ENCODE measurements at regions not wholly inside any gene's neighbourhood (a gene's known extent, or its start where the extent isn't known, plus 50 kb on each side); places are given as distances from the start of the nearest gene placed in this dataset.

DNA sequence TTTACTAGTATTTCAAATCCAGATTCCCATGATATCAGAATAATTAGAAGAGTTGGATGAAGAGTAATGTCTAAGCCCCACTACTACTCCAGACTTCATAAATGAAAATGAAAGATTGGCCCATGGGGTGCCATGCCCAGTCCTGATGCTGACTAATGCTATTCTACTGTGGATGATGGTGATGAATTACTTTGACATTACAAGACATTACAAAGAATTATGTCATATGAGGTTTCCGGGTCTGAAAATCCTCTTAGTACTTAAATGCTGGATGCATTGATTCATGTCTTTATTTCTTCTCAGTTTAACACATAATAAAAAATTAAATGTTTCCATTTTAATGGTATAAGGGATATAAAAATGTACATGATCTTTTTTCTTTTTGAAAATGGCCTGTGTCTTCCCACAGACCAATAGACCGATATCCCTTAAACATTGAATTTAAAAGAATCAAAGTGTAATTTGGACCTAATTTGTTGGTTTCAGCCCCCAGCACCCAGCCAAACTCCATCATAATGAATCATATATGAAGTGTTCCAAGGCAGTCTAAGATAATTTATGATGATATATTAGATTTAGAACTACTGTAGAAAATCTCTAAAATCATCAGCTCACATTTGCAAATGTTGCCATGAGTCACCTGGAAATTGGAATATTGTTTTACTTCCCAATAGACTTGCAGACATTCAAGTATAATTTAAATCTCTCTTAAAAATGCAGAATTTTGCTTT lies 223.6 kb upstream of the SGCD start:
- no peak for TF ChIP-seq POLR2AphosphoS5 (IDR thresholded peaks at IDR 0.05)
- TF ChIP-seq POLR2A (IDR thresholded peaks at IDR 0.05) = no peak
- TF ChIP-seq, protein P1, sequence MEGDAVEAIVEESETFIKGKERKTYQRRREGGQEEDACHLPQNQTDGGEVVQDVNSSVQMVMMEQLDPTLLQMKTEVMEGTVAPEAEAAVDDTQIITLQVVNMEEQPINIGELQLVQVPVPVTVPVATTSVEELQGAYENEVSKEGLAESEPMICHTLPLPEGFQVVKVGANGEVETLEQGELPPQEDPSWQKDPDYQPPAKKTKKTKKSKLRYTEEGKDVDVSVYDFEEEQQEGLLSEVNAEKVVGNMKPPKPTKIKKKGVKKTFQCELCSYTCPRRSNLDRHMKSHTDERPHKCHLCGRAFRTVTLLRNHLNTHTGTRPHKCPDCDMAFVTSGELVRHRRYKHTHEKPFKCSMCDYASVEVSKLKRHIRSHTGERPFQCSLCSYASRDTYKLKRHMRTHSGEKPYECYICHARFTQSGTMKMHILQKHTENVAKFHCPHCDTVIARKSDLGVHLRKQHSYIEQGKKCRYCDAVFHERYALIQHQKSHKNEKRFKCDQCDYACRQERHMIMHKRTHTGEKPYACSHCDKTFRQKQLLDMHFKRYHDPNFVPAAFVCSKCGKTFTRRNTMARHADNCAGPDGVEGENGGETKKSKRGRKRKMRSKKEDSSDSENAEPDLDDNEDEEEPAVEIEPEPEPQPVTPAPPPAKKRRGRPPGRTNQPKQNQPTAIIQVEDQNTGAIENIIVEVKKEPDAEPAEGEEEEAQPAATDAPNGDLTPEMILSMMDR (IDR thresholded peaks at IDR 0.05 in 8 of 11, conservative IDR thresholded peaks at IDR 0.05 in 3 of 11) = no peak
- no peak for DNase-seq
- Histone ChIP-seq H3K9me3 (no peaks in the 10 kb centered on the region), H3K27ac (no peak overlapping the region), H3K36me3 (no peaks in the 10 kb centered on the region), H3K4me3 (no peak overlapping the region), H3K4me1 (no peaks in the 10 kb centered on the region), H3K27me3 (replicated peaks in 1 of 7) (no peaks in the 10 kb centered on the region)
- WGBS, 5 donors = 85 to 93% (median 89%) methylated on average over 2 of the region's 2 CpGs
- intact Hi-C loops (cut with DNase I; ENCODE audit: low total_unique reads) = no loop called here

DNA sequence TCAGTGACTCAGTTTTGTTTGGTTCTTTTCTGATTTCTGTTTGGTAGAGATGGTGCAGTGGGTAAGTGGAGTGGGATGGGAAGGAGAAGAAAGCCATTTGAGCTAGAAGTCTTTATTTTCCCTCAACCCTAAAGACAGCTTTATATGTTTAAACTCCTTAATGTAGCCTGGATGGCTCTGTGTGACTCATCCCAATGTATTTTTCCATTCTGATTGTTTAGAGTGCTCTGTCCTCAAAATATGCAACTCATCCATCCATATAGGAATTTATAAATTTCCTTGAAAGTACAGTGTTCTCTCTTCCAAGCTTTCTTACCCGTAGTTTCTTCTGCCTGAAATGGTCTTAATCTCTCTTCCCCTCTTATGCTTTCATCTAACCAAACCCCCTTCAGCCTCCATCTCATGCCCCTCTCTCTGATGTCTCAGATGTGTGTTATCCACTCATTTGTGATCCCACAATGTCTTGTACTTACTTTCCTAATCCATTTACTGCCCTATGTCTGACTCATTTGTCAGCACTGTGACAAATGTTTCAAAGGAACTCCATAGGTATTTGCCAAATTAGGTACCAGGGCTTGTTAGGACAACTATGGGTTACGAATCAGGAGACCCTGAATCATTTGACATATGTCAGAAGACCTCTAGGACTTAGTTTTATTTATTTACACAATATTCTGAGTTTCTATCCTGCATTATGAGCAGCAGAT lies 217.5 kb upstream of the SGCD start:
- 47 to 57% (median 54%) methylated on average over 2 of the region's 2 CpGs for whole genome bisulfite sequencing, 5 donors
- Histone ChIP-seq H3K27me3 (replicated peaks in 1 of 7) (no peaks in the 10 kb centered on the region), H3K36me3 (no peaks in the 10 kb centered on the region), H3K9me3 (no peaks in the 10 kb centered on the region), H3K4me1 (no peaks in the 10 kb centered on the region), H3K4me3 (no peak overlapping the region), H3K27ac (no peak overlapping the region)
- TF ChIP-seq, protein P1 (IDR thresholded peaks at IDR 0.05 in 8 of 11, conservative IDR thresholded peaks at IDR 0.05 in 3 of 11) = no peak
- TF ChIP-seq POLR2A (IDR thresholded peaks at IDR 0.05) (no peak), POLR2AphosphoS5 (IDR thresholded peaks at IDR 0.05) (no peak)
- DNase-seq = no peak
- intact Hi-C loops (cut with DNase I; ENCODE audit: low total_unique reads) = no loop called here

DNA sequence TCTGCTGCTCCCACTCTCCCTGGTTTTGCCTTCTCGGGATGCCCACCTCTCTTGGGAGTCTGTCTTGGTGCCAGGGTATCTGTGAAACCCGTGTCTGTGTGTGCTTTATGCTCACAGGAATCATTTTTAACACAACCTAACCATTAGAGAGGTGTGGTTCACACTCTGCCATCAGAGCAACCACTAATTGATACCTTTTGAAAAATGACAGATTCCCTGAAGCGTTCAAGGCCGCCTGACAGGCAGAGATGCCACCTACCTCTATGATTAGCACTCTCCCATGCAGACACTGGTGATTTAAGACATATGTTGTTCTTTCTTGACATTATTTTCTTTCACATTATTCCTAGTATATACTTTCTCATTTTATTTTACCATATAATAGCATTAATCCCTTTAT lies 207.3 kb upstream of the SGCD start:
- no peak for DNase-seq
- Histone ChIP-seq H3K27ac (no peak overlapping the region), H3K9me3 (no peaks in the 10 kb centered on the region), H3K27me3 (replicated peaks in 1 of 7) (peaks cover 0 to 4% (median 0%) of the 10 kb centered on the region in 7 donors), H3K4me1 (no peaks in the 10 kb centered on the region), H3K4me3 (no peak overlapping the region), H3K36me3 (no peaks in the 10 kb centered on the region)
- WGBS, 5 donors = 61 to 85% (median 66%) methylated on average over 4 of the region's 4 CpGs
- TF ChIP-seq, protein P1 (IDR thresholded peaks at IDR 0.05 in 8 of 11, conservative IDR thresholded peaks at IDR 0.05 in 3 of 11) = no peak
- TF ChIP-seq POLR2A (IDR thresholded peaks at IDR 0.05) (no peak), POLR2AphosphoS5 (IDR thresholded peaks at IDR 0.05) (no peak)
- intact Hi-C loops (cut with DNase I; ENCODE audit: low total_unique reads) = no loop called here

DNA sequence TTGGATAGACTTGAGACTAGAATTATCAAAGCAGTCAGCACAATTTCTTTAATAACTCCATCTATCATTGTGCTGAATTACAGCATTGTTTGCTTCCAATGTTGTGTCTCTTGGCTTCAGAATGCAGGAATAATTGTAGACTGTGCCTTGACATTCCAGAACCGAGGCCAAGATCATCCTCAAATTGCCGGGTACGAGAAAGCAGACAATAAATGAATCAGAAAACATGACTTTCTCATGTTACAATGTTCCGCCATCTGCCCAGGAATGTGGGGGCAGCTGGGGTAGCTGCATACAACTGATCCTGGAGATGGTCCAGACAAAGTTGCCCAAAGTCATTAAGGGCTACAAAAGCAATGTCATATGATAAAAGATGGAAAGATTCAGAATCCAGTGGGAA lies 206.2 kb upstream of the SGCD start:
- Histone ChIP-seq H3K4me3 (no peak overlapping the region), H3K4me1 (no peaks in the 10 kb centered on the region), H3K27ac (no peak overlapping the region), H3K36me3 (no peaks in the 10 kb centered on the region), H3K27me3 (replicated peaks in 1 of 7) (peaks cover 0 to 4% (median 0%) of the 10 kb centered on the region in 7 donors), H3K9me3 (no peaks in the 10 kb centered on the region)
- TF ChIP-seq POLR2A (IDR thresholded peaks at IDR 0.05) = no peak
- no peak for TF ChIP-seq POLR2AphosphoS5 (IDR thresholded peaks at IDR 0.05)
- TF ChIP-seq, protein P1 (IDR thresholded peaks at IDR 0.05 in 8 of 11, conservative IDR thresholded peaks at IDR 0.05 in 3 of 11) = no peak
- intact Hi-C loops (cut with DNase I; ENCODE audit: low total_unique reads) = no loop called here
- 68 to 80% (median 77%) methylated on average over 4 of the region's 4 CpGs for WGBS, 5 donors
- DNase-seq = no peak

Measured in spleen (tissue), 11 donors.